ENCODE measurements at regions not wholly inside any gene's neighbourhood (a gene's known extent, or its start where the extent isn't known, plus 50 kb on each side); places are given as distances from the start of the nearest gene placed in this dataset.
"Not testable (repeated sequence)": the region's sequence is repeated elsewhere in the genome, so short reads cannot be mapped to it uniquely, and the experiment has no call there.

- no peak for DNase-seq (ENCODE audit: low read depth)
Observed at GRCh38 chr18:1846640-1847039, 724.7 kb downstream of the METTL4 start.

GRCh38 chr18:1848716-1849115 is 722.6 kb downstream of the METTL4 start:
- no peak for DNase-seq (ENCODE audit: low read depth)

GRCh38 chr18:1849386-1849785 is 721.9 kb downstream of the METTL4 start:
- DNase-seq (ENCODE audit: low read depth): no peak

GRCh38 chr18:1857281-1857680 is 714.0 kb downstream of the METTL4 start:
- not testable (repeated sequence) for DNase-seq (ENCODE audit: low read depth)

- DNase-seq (ENCODE audit: low read depth): no peak
Observed at GRCh38 chr18:1861473-1861872, 709.8 kb downstream of the METTL4 start.

- DNase-seq (ENCODE audit: low read depth): no peak
Observed at GRCh38 chr18:1865869-1866268, 705.4 kb downstream of the METTL4 start.

- DNase-seq (ENCODE audit: low read depth): no peak
Observed at GRCh38 chr18:1872274-1872673, 699.0 kb downstream of the METTL4 start.

- no peak for DNase-seq (ENCODE audit: low read depth)
Observed at GRCh38 chr18:1875219-1875618, 696.1 kb downstream of the METTL4 start.

GRCh38 chr18:1884623-1885022 is 686.7 kb downstream of the METTL4 start:
- DNase-seq (ENCODE audit: low read depth): no peak

- DNase-seq (ENCODE audit: low read depth): no peak
Observed at GRCh38 chr18:1891641-1892040, 679.7 kb downstream of the METTL4 start.

- no peak for DNase-seq (ENCODE audit: low read depth)
Observed at GRCh38 chr18:1892191-1892590, 679.1 kb downstream of the METTL4 start.

- no peak for DNase-seq (ENCODE audit: low read depth)
Observed at GRCh38 chr18:1895456-1896185, 675.7 kb downstream of the METTL4 start.

GRCh38 chr18:1906421-1906820 is 664.9 kb downstream of the METTL4 start:
- no peak for DNase-seq (ENCODE audit: low read depth)

- no peak for DNase-seq (ENCODE audit: low read depth)
Observed at GRCh38 chr18:1907470-1908206, 663.7 kb downstream of the METTL4 start.

GRCh38 chr18:1914489-1914888 is 656.8 kb downstream of the METTL4 start:
- no peak for DNase-seq (ENCODE audit: low read depth)

GRCh38 chr18:1916869-1917523 is 654.3 kb downstream of the METTL4 start:
- DNase-seq (ENCODE audit: low read depth): no peak

GRCh38 chr18:1917569-1917968 is 653.7 kb downstream of the METTL4 start:
- DNase-seq (ENCODE audit: low read depth): no peak

- no peak for DNase-seq (ENCODE audit: low read depth)
Observed at GRCh38 chr18:1922066-1922465, 649.2 kb downstream of the METTL4 start.

GRCh38 chr18:1928711-1929110 is 642.6 kb downstream of the METTL4 start:
- no peak for DNase-seq (ENCODE audit: low read depth)

- DNase-seq (ENCODE audit: low read depth): no peak
Observed at GRCh38 chr18:1929720-1930119, 641.6 kb downstream of the METTL4 start.

GRCh38 chr18:1930291-1931270 is 640.7 kb downstream of the METTL4 start:
- DNase-seq (ENCODE audit: low read depth): no peak

GRCh38 chr18:1952486-1952885 is 618.8 kb downstream of the METTL4 start:
- DNase-seq (ENCODE audit: low read depth): no peak
